ENCODE measurements at regions not wholly inside any gene's neighbourhood (a gene's known extent, or its start where the extent isn't known, plus 50 kb on each side); places are given as distances from the start of the nearest gene placed in this dataset.

- no peaks in the 10 kb centered on the region for H3K27me3 ChIP-seq (ENCODE audit: control insufficient read depth, extremely low read depth, insufficient read depth, low read length)
- no peaks in the 10 kb centered on the region for H3K9me3 ChIP-seq (ENCODE audit: control insufficient read depth, low read depth, low read length)
- DNase-seq (ENCODE audit: low read depth, low spot score) (no peak), FAIRE-seq (no peak)
- H3K9ac ChIP-seq (ENCODE audit: control insufficient read depth, extremely low read depth, insufficient read depth, low read length): no peak overlapping the region
- H3K79me2 ChIP-seq (ENCODE audit: control insufficient read depth, insufficient read depth, low read length): no peaks in the 10 kb centered on the region
- no peaks in the 10 kb centered on the region for H4K20me1 ChIP-seq (ENCODE audit: control insufficient read depth, extremely low read depth, insufficient read depth, low read length)
- H3K9me1 ChIP-seq (ENCODE audit: control insufficient read depth, extremely low read depth, insufficient read depth, low read length): no peaks in the 10 kb centered on the region
- H3K36me3 ChIP-seq (ENCODE audit: control insufficient read depth in 2 of 2, extremely low read depth in 1 of 2, insufficient read depth in 2 of 2, low read length in 2 of 2): no peaks in the 10 kb centered on the region
- no peak overlapping the region for H3K27ac ChIP-seq (ENCODE audit: control insufficient read depth, insufficient read depth, low read length)
- H2AFZ ChIP-seq (ENCODE audit: control insufficient read depth, low read length): no peak overlapping the region
- H3K4me1 ChIP-seq (ENCODE audit: control insufficient read depth, extremely low read depth, insufficient read depth, low read length): no peaks in the 10 kb centered on the region
- H3K4me2 ChIP-seq (ENCODE audit: control insufficient read depth, extremely low read depth, insufficient read depth, low read depth, low read length): no peak overlapping the region
- dilution Hi-C loops (cut with MboI; ENCODE audit: extremely low pct_ligation_motif_present, low sequenced_read_pairs): no loop called here
- no peak for TF ChIP-seq EZH2 (IDR thresholded peaks at IDR 0.05; ENCODE audit: low read length)
- TF ChIP-seq CTCF (optimal IDR thresholded peaks at IDR 0.05 in 1 of 3, IDR thresholded peaks at IDR 0.05 in 1 of 3, conservative IDR thresholded peaks at IDR 0.05 in 1 of 3; ENCODE audit: extremely low read depth in 1 of 3, insufficient read depth in 2 of 3, low read length in 3 of 3): no peak
- no peak overlapping the region for H3K4me3 ChIP-seq (ENCODE audit: control insufficient read depth in 2 of 3, extremely low read depth in 1 of 3, insufficient read depth in 2 of 3, low read depth in 1 of 3, low read length in 3 of 3)
These were observed 59.0 kb upstream of the SHANK2 start for GRCh38 chr11:71311176-71311925.

- Histone ChIP-seq H3K9me1 (ENCODE audit: control insufficient read depth, extremely low read depth, insufficient read depth, low read length) (no peaks in the 10 kb centered on the region), H3K27me3 (ENCODE audit: control insufficient read depth, extremely low read depth, insufficient read depth, low read length) (no peaks in the 10 kb centered on the region), H3K27ac (ENCODE audit: control insufficient read depth, insufficient read depth, low read length) (no peak overlapping the region), H3K4me1 (ENCODE audit: control insufficient read depth, extremely low read depth, insufficient read depth, low read length) (no peaks in the 10 kb centered on the region), H3K79me2 (ENCODE audit: control insufficient read depth, insufficient read depth, low read length) (no peaks in the 10 kb centered on the region), H3K4me2 (ENCODE audit: control insufficient read depth, extremely low read depth, insufficient read depth, low read depth, low read length) (no peak overlapping the region), H2AFZ (ENCODE audit: control insufficient read depth, low read length) (no peak overlapping the region), H3K4me3 (ENCODE audit: control insufficient read depth in 2 of 3, extremely low read depth in 1 of 3, insufficient read depth in 2 of 3, low read depth in 1 of 3, low read length in 3 of 3) (no peak overlapping the region), H3K9ac (ENCODE audit: control insufficient read depth, extremely low read depth, insufficient read depth, low read length) (no peak overlapping the region), H4K20me1 (ENCODE audit: control insufficient read depth, extremely low read depth, insufficient read depth, low read length) (no peaks in the 10 kb centered on the region), H3K36me3 (ENCODE audit: control insufficient read depth in 2 of 2, extremely low read depth in 1 of 2, insufficient read depth in 2 of 2, low read length in 2 of 2) (no peaks in the 10 kb centered on the region), H3K9me3 (ENCODE audit: control insufficient read depth, low read depth, low read length) (no peaks in the 10 kb centered on the region)
- DNase-seq (ENCODE audit: low read depth, low spot score) (no peak), FAIRE-seq (no peak)
- TF ChIP-seq EZH2 (IDR thresholded peaks at IDR 0.05; ENCODE audit: low read length): no peak
- TF ChIP-seq CTCF (optimal IDR thresholded peaks at IDR 0.05 in 1 of 3, IDR thresholded peaks at IDR 0.05 in 1 of 3, conservative IDR thresholded peaks at IDR 0.05 in 1 of 3; ENCODE audit: extremely low read depth in 1 of 3, insufficient read depth in 2 of 3, low read length in 3 of 3): no peak
- dilution Hi-C loops (cut with MboI; ENCODE audit: extremely low pct_ligation_motif_present, low sequenced_read_pairs): no loop called here
These were observed 57.8 kb upstream of the SHANK2 start for GRCh38 chr11:71310184-71310583.
